ENCODE measurements at regions not wholly inside any gene's neighbourhood (a gene's known extent, or its start where the extent isn't known, plus 50 kb on each side); places are given as distances from the start of the nearest gene placed in this dataset.
"Not testable (repeated sequence)": the region's sequence is repeated elsewhere in the genome, so short reads cannot be mapped to it uniquely, and the experiment has no call there.

- H3K27ac Mint-ChIP-seq = peak overlapping the region in 6 of 10 donors; percentile 40 to 86 (median 62)
- ATAC-seq = no peak
Observed at GRCh38 chrX:56429581-56429980, 133.8 kb upstream of the UBQLN2 start.

GRCh38 chrX:56451981-56452380 is 111.4 kb upstream of the UBQLN2 start:
- H3K27me3 Mint-ChIP-seq, DNase-seq, H3K4me1 Mint-ChIP-seq, POLR2A ChIA-PET, ATAC-seq, H3K4me3 Mint-ChIP-seq, H3K27ac Mint-ChIP-seq: not testable (repeated sequence)
- H3K9me3 Mint-ChIP-seq = peaks cover 0 to 39% (median 2%) of the 10 kb centered on the region in 9 donors
- H3K36me3 Mint-ChIP-seq = peaks cover 12 to 22% (median 17%) of the 10 kb centered on the region in 3 donors

More at GRCh38 chrX:56429581-56429980, 133.8 kb upstream of the UBQLN2 start:
- POLR2A ChIA-PET = no interaction called here
- Mint-ChIP-seq H3K27me3 (no peaks in the 10 kb centered on the region), H3K4me3 (peak overlapping the region in 6 of 10 donors; percentile 6 to 47 (median 16)), H3K36me3 (peaks cover 0 to 26% (median 15%) of the 10 kb centered on the region in 3 donors), H3K9me3 (peaks cover 0 to 23% (median 3%) of the 10 kb centered on the region in 9 donors), H3K4me1 (peaks cover 13 to 29% (median 13%) of the 10 kb centered on the region in 4 donors)
- DNase-seq = peak in 2 of 10 donors; percentile 26 to 36

GRCh38 chrX:56462389-56462788 is 101.0 kb upstream of the UBQLN2 start:
- ATAC-seq = no peak
- POLR2A ChIA-PET = no interaction called here
- no peak for DNase-seq
- peaks cover 0 to 57% (median 10%) of the 10 kb centered on the region in 9 donors for H3K9me3 Mint-ChIP-seq
- H3K27me3 Mint-ChIP-seq = no peaks in the 10 kb centered on the region
- no peak overlapping the region for H3K4me3 Mint-ChIP-seq
- H3K4me1 Mint-ChIP-seq = peaks cover 0 to 22% (median 8%) of the 10 kb centered on the region in 4 donors
- peak overlapping the region in 3 of 10 donors; percentile 21 to 83 (median 65) for H3K27ac Mint-ChIP-seq
- peaks cover 4 to 35% (median 18%) of the 10 kb centered on the region in 3 donors for H3K36me3 Mint-ChIP-seq

GRCh38 chrX:56468441-56468840 is 95.0 kb upstream of the UBQLN2 start:
- DNase-seq (no peak), ATAC-seq (no peak)
- Mint-ChIP-seq H3K36me3 (peaks cover 0 to 17% (median 6%) of the 10 kb centered on the region in 3 donors), H3K27me3 (no peaks in the 10 kb centered on the region), H3K9me3 (peaks cover 0 to 30% (median 3%) of the 10 kb centered on the region in 9 donors), H3K27ac (no peak overlapping the region), H3K4me1 (peaks cover 6 to 11% (median 8%) of the 10 kb centered on the region in 4 donors), H3K4me3 (peak overlapping the region in 1 of 10 donors; percentile 3)
- POLR2A ChIA-PET = no interaction called here

- Mint-ChIP-seq H3K36me3 (peaks cover 0 to 42% (median 34%) of the 10 kb centered on the region in 3 donors), H3K27ac (peak overlapping the region in 1 of 10 donors; percentile 34), H3K9me3 (peaks cover 0 to 26% (median 12%) of the 10 kb centered on the region in 9 donors)
- H3K27me3 Mint-ChIP-seq, H3K4me3 Mint-ChIP-seq, ATAC-seq, POLR2A ChIA-PET, H3K4me1 Mint-ChIP-seq, DNase-seq: not testable (repeated sequence)
Observed at GRCh38 chrX:56494923-56495322, 68.5 kb upstream of the UBQLN2 start.

GRCh38 chrX:56498756-56499155 is 64.7 kb upstream of the UBQLN2 start:
- Mint-ChIP-seq H3K36me3 (peaks cover 0 to 18% (median 8%) of the 10 kb centered on the region in 3 donors), H3K9me3 (peaks cover 0 to 12% (median 4%) of the 10 kb centered on the region in 9 donors), H3K27me3 (no peaks in the 10 kb centered on the region), H3K4me3 (no peak overlapping the region), H3K27ac (no peak overlapping the region), H3K4me1 (peaks cover 0 to 2% (median 1%) of the 10 kb centered on the region in 4 donors)
- DNase-seq = no peak
- POLR2A ChIA-PET = no interaction called here
- ATAC-seq = no peak

GRCh38 chrX:56499372-56499771 is 64.1 kb upstream of the UBQLN2 start:
- POLR2A ChIA-PET = no interaction called here
- Mint-ChIP-seq H3K4me1 (peaks cover 0 to 2% (median 0%) of the 10 kb centered on the region in 4 donors), H3K4me3 (no peak overlapping the region), H3K9me3 (peaks cover 0 to 12% (median 3%) of the 10 kb centered on the region in 9 donors), H3K36me3 (peaks cover 0 to 13% (median 2%) of the 10 kb centered on the region in 3 donors), H3K27ac (no peak overlapping the region), H3K27me3 (no peaks in the 10 kb centered on the region)
- DNase-seq (no peak), ATAC-seq (no peak)

GRCh38 chrX:56503941-56504673 is 59.3 kb upstream of the UBQLN2 start:
- Mint-ChIP-seq H3K36me3 (peaks cover 5 to 8% (median 6%) of the 10 kb centered on the region in 3 donors), H3K27me3 (no peaks in the 10 kb centered on the region), H3K27ac (no peak overlapping the region), H3K4me1 (no peaks in the 10 kb centered on the region), H3K9me3 (peaks cover 0 to 46% (median 14%) of the 10 kb centered on the region in 9 donors), H3K4me3 (no peak overlapping the region)
- no peak for DNase-seq
- ATAC-seq = no peak
- POLR2A ChIA-PET = no interaction called here

- POLR2A ChIA-PET = no interaction called here
- ATAC-seq (no peak), DNase-seq (no peak)
- Mint-ChIP-seq H3K4me3 (no peak overlapping the region), H3K36me3 (peaks cover 3 to 19% (median 12%) of the 10 kb centered on the region in 3 donors), H3K27me3 (no peaks in the 10 kb centered on the region), H3K4me1 (no peaks in the 10 kb centered on the region), H3K9me3 (peaks cover 0 to 53% (median 14%) of the 10 kb centered on the region in 9 donors), H3K27ac (no peak overlapping the region)
Observed at GRCh38 chrX:56505866-56506265, 57.6 kb upstream of the UBQLN2 start.

All from naive thymus-derived CD8-positive, alpha-beta T cell (primary cell).